ENCODE measurements at regions not wholly inside any gene's neighbourhood (a gene's known extent, or its start where the extent isn't known, plus 50 kb on each side); places are given as distances from the start of the nearest gene placed in this dataset.

DNA sequence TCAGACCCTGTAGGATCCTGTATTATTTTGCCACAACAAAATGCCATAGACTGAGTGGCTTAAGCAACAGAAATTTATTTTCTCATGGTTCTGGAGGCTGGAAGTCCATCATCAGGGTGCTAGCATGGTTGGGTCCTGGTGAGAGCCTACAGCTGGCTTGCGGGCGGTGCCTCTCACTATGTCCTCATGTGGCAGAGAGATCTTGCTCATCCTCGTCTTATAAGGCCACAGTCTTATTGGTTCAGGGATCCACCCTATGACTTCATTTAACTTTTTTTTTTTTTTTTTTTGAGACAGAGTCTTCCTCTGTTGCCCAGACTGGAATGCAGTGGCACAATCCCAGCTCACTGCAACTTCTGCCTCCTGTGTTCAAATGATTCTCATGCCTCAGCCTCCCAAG, 90.9 kb downstream of the LSM5 start:
- H3K27me3 ChIP-seq (ENCODE audit: control insufficient read depth, low read length), result no peaks in the 10 kb centered on the region
- no peaks in the 10 kb centered on the region for H3F3A ChIP-seq (ENCODE audit: control insufficient read depth, insufficient read depth)
- H3K4me1 ChIP-seq (ENCODE audit: control insufficient read depth, low read length), result no peaks in the 10 kb centered on the region
- no peak overlapping the region for H3K4me3 ChIP-seq (ENCODE audit: low read length)
- no peaks in the 10 kb centered on the region for H3K36me3 ChIP-seq (ENCODE audit: control insufficient read depth, low read length)
- no peaks in the 10 kb centered on the region for H3K79me2 ChIP-seq (ENCODE audit: control insufficient read depth, low read length)
- H3K27ac ChIP-seq (ENCODE audit: low read depth, low read length), result no peak overlapping the region
- no peak for TF ChIP-seq EZH2phosphoT487 (IDR thresholded peaks at IDR 0.05; ENCODE audit: borderline replicate concordance, low read length)
- TF ChIP-seq, protein P1, sequence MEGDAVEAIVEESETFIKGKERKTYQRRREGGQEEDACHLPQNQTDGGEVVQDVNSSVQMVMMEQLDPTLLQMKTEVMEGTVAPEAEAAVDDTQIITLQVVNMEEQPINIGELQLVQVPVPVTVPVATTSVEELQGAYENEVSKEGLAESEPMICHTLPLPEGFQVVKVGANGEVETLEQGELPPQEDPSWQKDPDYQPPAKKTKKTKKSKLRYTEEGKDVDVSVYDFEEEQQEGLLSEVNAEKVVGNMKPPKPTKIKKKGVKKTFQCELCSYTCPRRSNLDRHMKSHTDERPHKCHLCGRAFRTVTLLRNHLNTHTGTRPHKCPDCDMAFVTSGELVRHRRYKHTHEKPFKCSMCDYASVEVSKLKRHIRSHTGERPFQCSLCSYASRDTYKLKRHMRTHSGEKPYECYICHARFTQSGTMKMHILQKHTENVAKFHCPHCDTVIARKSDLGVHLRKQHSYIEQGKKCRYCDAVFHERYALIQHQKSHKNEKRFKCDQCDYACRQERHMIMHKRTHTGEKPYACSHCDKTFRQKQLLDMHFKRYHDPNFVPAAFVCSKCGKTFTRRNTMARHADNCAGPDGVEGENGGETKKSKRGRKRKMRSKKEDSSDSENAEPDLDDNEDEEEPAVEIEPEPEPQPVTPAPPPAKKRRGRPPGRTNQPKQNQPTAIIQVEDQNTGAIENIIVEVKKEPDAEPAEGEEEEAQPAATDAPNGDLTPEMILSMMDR (IDR thresholded peaks at IDR 0.05; ENCODE audit: low read depth, low read length, poor library complexity, severe bottlenecking), result no peak
- no peaks in the 10 kb centered on the region for H4K20me1 ChIP-seq (ENCODE audit: control insufficient read depth, insufficient read depth, low read depth, low read length)
- no peaks in the 10 kb centered on the region for H3K9me3 ChIP-seq (ENCODE audit: control insufficient read depth, insufficient read depth, low read length)
- H3K4me2 ChIP-seq (ENCODE audit: low read length), result no peak overlapping the region
- no peaks in the 10 kb centered on the region for H3K9me2 ChIP-seq (replicated peaks; ENCODE audit: control insufficient read depth, low read length)

DNA sequence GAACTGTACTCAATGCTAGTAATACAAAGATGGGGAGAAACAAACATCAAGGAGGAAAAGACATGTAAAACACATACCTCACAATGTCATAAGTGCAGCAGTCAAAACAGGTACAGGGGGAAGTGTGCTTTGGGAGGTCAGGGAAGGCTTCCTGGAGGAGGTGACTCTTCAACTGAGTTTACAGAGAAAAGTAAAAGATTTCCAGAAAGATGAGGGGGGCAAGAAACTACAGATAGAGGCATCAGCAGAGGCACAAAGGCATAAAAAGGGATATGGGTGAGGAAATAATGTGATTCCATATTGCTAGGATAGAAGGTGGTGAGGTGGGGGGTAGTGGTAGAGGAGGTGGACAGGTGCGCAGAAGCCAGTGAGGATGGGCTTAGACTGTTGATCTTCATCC, 95.0 kb downstream of the LSM5 start:
- Histone ChIP-seq H3K27ac (ENCODE audit: low read depth, low read length) (no peak overlapping the region), H3K36me3 (ENCODE audit: control insufficient read depth, low read length) (no peaks in the 10 kb centered on the region), H3K27me3 (ENCODE audit: control insufficient read depth, low read length) (no peaks in the 10 kb centered on the region), H3K4me2 (ENCODE audit: low read length) (no peak overlapping the region), H3K4me1 (ENCODE audit: control insufficient read depth, low read length) (no peaks in the 10 kb centered on the region), H3K4me3 (ENCODE audit: low read length) (no peak overlapping the region), H4K20me1 (ENCODE audit: control insufficient read depth, insufficient read depth, low read depth, low read length) (no peaks in the 10 kb centered on the region), H3K79me2 (ENCODE audit: control insufficient read depth, low read length) (no peaks in the 10 kb centered on the region), H3K9me3 (ENCODE audit: control insufficient read depth, insufficient read depth, low read length) (no peaks in the 10 kb centered on the region), H3K9me2 (replicated peaks; ENCODE audit: control insufficient read depth, low read length) (no peaks in the 10 kb centered on the region), H3F3A (ENCODE audit: control insufficient read depth, insufficient read depth) (no peaks in the 10 kb centered on the region)
- TF ChIP-seq EZH2phosphoT487 (IDR thresholded peaks at IDR 0.05; ENCODE audit: borderline replicate concordance, low read length), result no peak
- TF ChIP-seq, protein P1 (IDR thresholded peaks at IDR 0.05; ENCODE audit: low read depth, low read length, poor library complexity, severe bottlenecking), result no peak

DNA sequence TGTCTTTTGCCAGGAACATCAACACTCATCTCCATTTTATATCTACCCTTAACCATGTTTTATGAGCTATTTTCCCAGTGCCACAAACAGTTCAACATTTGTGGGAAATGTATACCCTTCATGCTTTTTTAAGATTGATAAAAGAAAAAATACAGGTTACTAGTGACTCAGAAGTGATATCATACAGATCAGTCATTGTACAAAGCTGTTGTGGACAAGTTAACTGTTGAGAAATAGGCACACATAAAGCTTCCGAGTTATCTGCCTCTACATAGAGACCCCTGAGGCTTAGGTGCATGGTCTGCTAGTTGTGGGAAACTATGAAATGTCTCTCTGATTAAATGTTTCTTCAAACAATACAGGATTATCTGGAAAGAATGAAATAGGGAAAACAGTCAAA, 96.3 kb downstream of the LSM5 start:
- no peaks in the 10 kb centered on the region for H3K79me2 ChIP-seq (ENCODE audit: control insufficient read depth, low read length)
- TF ChIP-seq, protein P1 (IDR thresholded peaks at IDR 0.05; ENCODE audit: low read depth, low read length, poor library complexity, severe bottlenecking), result no peak
- TF ChIP-seq EZH2phosphoT487 (IDR thresholded peaks at IDR 0.05; ENCODE audit: borderline replicate concordance, low read length), result no peak
- no peaks in the 10 kb centered on the region for H3K9me3 ChIP-seq (ENCODE audit: control insufficient read depth, insufficient read depth, low read length)
- H3K4me2 ChIP-seq (ENCODE audit: low read length), result no peak overlapping the region
- H4K20me1 ChIP-seq (ENCODE audit: control insufficient read depth, insufficient read depth, low read depth, low read length), result no peaks in the 10 kb centered on the region
- no peaks in the 10 kb centered on the region for H3K9me2 ChIP-seq (replicated peaks; ENCODE audit: control insufficient read depth, low read length)
- H3K27me3 ChIP-seq (ENCODE audit: control insufficient read depth, low read length), result no peaks in the 10 kb centered on the region
- H3K4me1 ChIP-seq (ENCODE audit: control insufficient read depth, low read length), result no peaks in the 10 kb centered on the region
- no peaks in the 10 kb centered on the region for H3F3A ChIP-seq (ENCODE audit: control insufficient read depth, insufficient read depth)
- H3K27ac ChIP-seq (ENCODE audit: low read depth, low read length), result no peak overlapping the region
- H3K4me3 ChIP-seq (ENCODE audit: low read length), result no peak overlapping the region
- no peaks in the 10 kb centered on the region for H3K36me3 ChIP-seq (ENCODE audit: control insufficient read depth, low read length)

DNA sequence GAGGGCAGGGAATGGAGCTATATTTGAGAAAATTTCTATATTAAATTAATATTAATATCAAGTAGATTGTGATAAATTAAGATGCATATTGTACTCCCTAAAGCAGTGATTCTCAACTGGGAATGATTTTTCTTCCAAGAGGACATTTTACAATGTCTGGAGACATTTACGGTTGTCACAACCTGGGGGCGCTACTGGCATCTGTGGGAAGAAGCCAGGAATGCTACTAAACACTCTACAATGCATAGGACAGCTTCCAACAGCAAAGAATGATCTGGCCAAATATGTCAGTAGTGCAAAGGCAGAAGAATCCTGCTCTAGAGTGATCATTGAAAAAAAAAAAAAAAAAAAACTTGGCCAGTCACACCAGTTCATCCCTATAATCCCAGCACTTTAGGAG, 100.0 kb downstream of the LSM5 start:
- Histone ChIP-seq H3K4me1 (ENCODE audit: control insufficient read depth, low read length) (no peaks in the 10 kb centered on the region), H3K79me2 (ENCODE audit: control insufficient read depth, low read length) (no peaks in the 10 kb centered on the region), H3K9me2 (replicated peaks; ENCODE audit: control insufficient read depth, low read length) (no peaks in the 10 kb centered on the region), H3K36me3 (ENCODE audit: control insufficient read depth, low read length) (no peaks in the 10 kb centered on the region), H3K27ac (ENCODE audit: low read depth, low read length) (no peak overlapping the region), H3K9me3 (ENCODE audit: control insufficient read depth, insufficient read depth, low read length) (no peaks in the 10 kb centered on the region), H3K4me3 (ENCODE audit: low read length) (no peak overlapping the region), H3F3A (ENCODE audit: control insufficient read depth, insufficient read depth) (no peaks in the 10 kb centered on the region), H4K20me1 (ENCODE audit: control insufficient read depth, insufficient read depth, low read depth, low read length) (no peaks in the 10 kb centered on the region), H3K27me3 (ENCODE audit: control insufficient read depth, low read length) (no peaks in the 10 kb centered on the region), H3K4me2 (ENCODE audit: low read length) (no peak overlapping the region)
- TF ChIP-seq, protein P1 (IDR thresholded peaks at IDR 0.05; ENCODE audit: low read depth, low read length, poor library complexity, severe bottlenecking), result no peak
- TF ChIP-seq EZH2phosphoT487 (IDR thresholded peaks at IDR 0.05; ENCODE audit: borderline replicate concordance, low read length), result no peak

All from DOHH2 (cell line).